SJCRH30 (cell line): ENCODE measurements at regions not wholly inside any gene's neighbourhood (a gene's known extent, or its start where the extent isn't known, plus 50 kb on each side); places are given as distances from the start of the nearest gene placed in this dataset.

ENCODE experiments used
- DNase-seq, 2 experiments: peaks; one replicate each; pipeline ENCODE4 v3.0.0-alpha.2; 2015 to 2020
- H3K27ac ChIP-seq: fragments of 250-450 bp; sonication (Bioruptor Pico); 2 replicates; pipeline ENCODE4 v1.5.1; 2020; ENCODE audit warnings: mild to moderate bottlenecking, moderate library complexity
- H3K27me3 ChIP-seq: fragments of 250-450 bp; sonication (Bioruptor Pico); 2 replicates; pipeline ENCODE4 v1.5.1; 2020; ENCODE audit warnings: mild to moderate bottlenecking, moderate library complexity
- H3K36me3 ChIP-seq: fragments of 250-450 bp; sonication (Bioruptor Pico); 2 replicates; pipeline ENCODE4 v1.5.1; 2020; ENCODE audit warnings: mild to moderate bottlenecking, moderate library complexity
- H3K4me1 ChIP-seq: fragments of 250-450 bp; sonication (Bioruptor Pico); 2 replicates; pipeline ENCODE4 v1.5.1; 2020; ENCODE audit warnings: mild to moderate bottlenecking, moderate library complexity
- H3K4me3 ChIP-seq: fragments of 250-450 bp; sonication (Bioruptor Pico); 2 replicates; pipeline ENCODE4 v1.5.1; 2020; ENCODE audit warnings: mild to moderate bottlenecking, moderate library complexity
- H3K9me3 ChIP-seq: fragments of 250-450 bp; sonication (Bioruptor Pico); replicated peaks from 2 replicates; pipeline ENCODE4 v1.5.1; 2020; ENCODE audit warnings: mild to moderate bottlenecking, moderate library complexity

- no peaks in the 10 kb centered on the region for H3K4me1 ChIP-seq
- no peaks in the 10 kb centered on the region for H3K9me3 ChIP-seq
- H3K4me3 ChIP-seq: no peak overlapping the region
- no peaks in the 10 kb centered on the region for H3K36me3 ChIP-seq
- no peak overlapping the region for H3K27ac ChIP-seq
- H3K27me3 ChIP-seq: no peaks in the 10 kb centered on the region
- no peak for DNase-seq
Observed at GRCh38 chr5:2916076-2916682, 164.7 kb upstream of the IRX2 start.

- H3K27me3 ChIP-seq: no peaks in the 10 kb centered on the region
- H3K27ac ChIP-seq: no peak overlapping the region
- H3K4me3 ChIP-seq: no peak overlapping the region
- no peak for DNase-seq
- no peaks in the 10 kb centered on the region for H3K36me3 ChIP-seq
- no peaks in the 10 kb centered on the region for H3K4me1 ChIP-seq
- no peaks in the 10 kb centered on the region for H3K9me3 ChIP-seq
Observed at GRCh38 chr5:2914981-2915484, 163.6 kb upstream of the IRX2 start.

GRCh38 chr5:2914022-2914661 is 162.7 kb upstream of the IRX2 start:
- Histone ChIP-seq H3K27me3 (no peaks in the 10 kb centered on the region), H3K27ac (no peak overlapping the region), H3K4me3 (no peak overlapping the region), H3K4me1 (no peaks in the 10 kb centered on the region), H3K36me3 (no peaks in the 10 kb centered on the region), H3K9me3 (no peaks in the 10 kb centered on the region)
- DNase-seq: no peak

- Histone ChIP-seq H3K4me3 (no peak overlapping the region), H3K27ac (no peak overlapping the region), H3K36me3 (no peaks in the 10 kb centered on the region), H3K4me1 (no peaks in the 10 kb centered on the region), H3K9me3 (no peaks in the 10 kb centered on the region), H3K27me3 (no peaks in the 10 kb centered on the region)
- DNase-seq: no peak
Observed at GRCh38 chr5:2913281-2913680, 161.8 kb upstream of the IRX2 start.

- Histone ChIP-seq H3K4me3 (no peak overlapping the region), H3K9me3 (no peaks in the 10 kb centered on the region), H3K27me3 (no peaks in the 10 kb centered on the region), H3K27ac (no peak overlapping the region), H3K4me1 (no peaks in the 10 kb centered on the region), H3K36me3 (no peaks in the 10 kb centered on the region)
- no peak for DNase-seq
Observed at GRCh38 chr5:2912741-2913140, 161.3 kb upstream of the IRX2 start.

GRCh38 chr5:2910401-2911175 is 159.1 kb upstream of the IRX2 start:
- Histone ChIP-seq H3K36me3 (no peaks in the 10 kb centered on the region), H3K4me1 (no peaks in the 10 kb centered on the region), H3K4me3 (no peak overlapping the region), H3K27ac (no peak overlapping the region), H3K27me3 (no peaks in the 10 kb centered on the region), H3K9me3 (no peaks in the 10 kb centered on the region)
- DNase-seq: no peak

GRCh38 chr5:2909035-2909434 is 157.6 kb upstream of the IRX2 start:
- Histone ChIP-seq H3K9me3 (no peaks in the 10 kb centered on the region), H3K4me1 (no peaks in the 10 kb centered on the region), H3K27ac (no peak overlapping the region), H3K36me3 (no peaks in the 10 kb centered on the region), H3K27me3 (no peaks in the 10 kb centered on the region), H3K4me3 (no peak overlapping the region)
- DNase-seq: no peak

GRCh38 chr5:2908086-2908485 is 156.6 kb upstream of the IRX2 start:
- Histone ChIP-seq H3K4me3 (no peak overlapping the region), H3K27me3 (no peaks in the 10 kb centered on the region), H3K36me3 (no peaks in the 10 kb centered on the region), H3K27ac (no peak overlapping the region), H3K9me3 (no peaks in the 10 kb centered on the region), H3K4me1 (no peaks in the 10 kb centered on the region)
- no peak for DNase-seq

GRCh38 chr5:2906302-2907090 is 155.0 kb upstream of the IRX2 start:
- no peak for DNase-seq
- no peaks in the 10 kb centered on the region for H3K9me3 ChIP-seq
- no peak overlapping the region for H3K27ac ChIP-seq

GRCh38 chr5:2905741-2906140 is 154.3 kb upstream of the IRX2 start:
- Histone ChIP-seq H3K4me3 (no peak overlapping the region), H3K36me3 (no peaks in the 10 kb centered on the region), H3K9me3 (no peaks in the 10 kb centered on the region), H3K4me1 (no peaks in the 10 kb centered on the region), H3K27ac (no peak overlapping the region), H3K27me3 (no peaks in the 10 kb centered on the region)
- no peak for DNase-seq

More at GRCh38 chr5:2906302-2907090, 155.0 kb upstream of the IRX2 start:
- no peak overlapping the region for H3K4me3 ChIP-seq
- H3K4me1 ChIP-seq: no peaks in the 10 kb centered on the region
- H3K27me3 ChIP-seq: no peaks in the 10 kb centered on the region
- H3K36me3 ChIP-seq: no peaks in the 10 kb centered on the region

GRCh38 chr5:2904956-2905355 is 153.5 kb upstream of the IRX2 start:
- DNase-seq: no peak
- no peaks in the 10 kb centered on the region for H3K27me3 ChIP-seq
- no peak overlapping the region for H3K27ac ChIP-seq
- no peaks in the 10 kb centered on the region for H3K36me3 ChIP-seq
- H3K4me1 ChIP-seq: no peaks in the 10 kb centered on the region
- H3K9me3 ChIP-seq: no peaks in the 10 kb centered on the region
- H3K4me3 ChIP-seq: no peak overlapping the region

GRCh38 chr5:2904399-2904798 is 152.9 kb upstream of the IRX2 start:
- Histone ChIP-seq H3K36me3 (no peaks in the 10 kb centered on the region), H3K9me3 (no peaks in the 10 kb centered on the region), H3K27me3 (no peaks in the 10 kb centered on the region), H3K4me1 (no peaks in the 10 kb centered on the region), H3K4me3 (no peak overlapping the region), H3K27ac (no peak overlapping the region)
- no peak for DNase-seq

GRCh38 chr5:2903451-2904395 is 152.2 kb upstream of the IRX2 start:
- Histone ChIP-seq H3K4me3 (no peak overlapping the region), H3K9me3 (no peaks in the 10 kb centered on the region), H3K36me3 (no peaks in the 10 kb centered on the region), H3K27me3 (no peaks in the 10 kb centered on the region), H3K4me1 (no peaks in the 10 kb centered on the region), H3K27ac (no peak overlapping the region)
- DNase-seq: no peak

GRCh38 chr5:2902742-2903297 is 151.3 kb upstream of the IRX2 start:
- no peaks in the 10 kb centered on the region for H3K4me1 ChIP-seq
- no peak for DNase-seq
- H3K36me3 ChIP-seq: no peaks in the 10 kb centered on the region
- H3K4me3 ChIP-seq: no peak overlapping the region
- no peak overlapping the region for H3K27ac ChIP-seq
- no peaks in the 10 kb centered on the region for H3K9me3 ChIP-seq
- no peaks in the 10 kb centered on the region for H3K27me3 ChIP-seq
